A673 (cell line): ENCODE measurements at regions not wholly inside any gene's neighbourhood (a gene's known extent, or its start where the extent isn't known, plus 50 kb on each side); places are given as distances from the start of the nearest gene placed in this dataset.
"Not testable (repeated sequence)": the region's sequence is repeated elsewhere in the genome, so short reads cannot be mapped to it uniquely, and the experiment has no call there.

Source experiments
- BruUV-seq: library from RNA; stranded (reverse); fragments of 400-500 nt; replicated peaks from 2 replicates; lab custom pipeline; 2021; lab: Mats Ljungman, UMichigan
- CTCF ChIA-PET: fragments of 300-600 bp; sonication (Branson Sonifier 250); formaldehyde crosslinking; loops from one replicate; lab custom pipeline; 2022; ENCODE audit warnings: antibody characterized with exemption; lab: Charles Lee
- POLR2A ChIA-PET: fragments of 300-600 bp; sonication (Branson Sonifier 250); formaldehyde crosslinking; loops from one replicate; lab custom pipeline; 2022; ENCODE audit warnings: antibody characterized with exemption; ENCODE audit not compliant: low non-redundant PET; lab: Charles Lee
- DNase-seq: peaks from one replicate; pipeline ENCODE4 v3.0.0-alpha.2; 2015; ENCODE audit warnings: low spot score
- H3K27ac ChIP-seq: fragments of 200-600 bp; sonication (generic); 2 replicates; pipeline ENCODE4 v1.5.1; 2016; ENCODE audit warnings: mixed run types, low read depth, mild to moderate bottlenecking, mixed read lengths, antibody characterized with exemption, low read length; ENCODE audit not compliant: poor library complexity, severe bottlenecking
- H3K27me3 ChIP-seq: fragments of 200-600 bp; sonication (generic); replicated peaks from 2 replicates; pipeline ENCODE4 v1.6.1; 2017; ENCODE audit warnings: mixed run types, low read depth, mild to moderate bottlenecking, mixed read lengths, antibody characterized with exemption, low read length; ENCODE audit not compliant: insufficient read depth, poor library complexity
- H3K36me3 ChIP-seq: fragments of 200-600 bp; sonication (generic); 2 replicates; pipeline ENCODE4 v1.6.1; 2016; ENCODE audit warnings: mixed run types, mild to moderate bottlenecking, mixed read lengths, antibody characterized with exemption, low read length; ENCODE audit not compliant: insufficient read depth, poor library complexity, severe bottlenecking
- H3K4me1 ChIP-seq: fragments of 200-600 bp; sonication (generic); 2 replicates; pipeline ENCODE4 v1.6.1; 2017; ENCODE audit warnings: mixed run types, mild to moderate bottlenecking, mixed read lengths, antibody characterized with exemption, low read length; ENCODE audit not compliant: insufficient read depth, poor library complexity, severe bottlenecking
- H3K4me3 ChIP-seq: fragments of 200-600 bp; sonication (generic); 2 replicates; pipeline ENCODE4 v1.5.1; 2016; ENCODE audit warnings: low read depth, mixed run types, mild to moderate bottlenecking, mixed read lengths, low read length; ENCODE audit not compliant: poor library complexity, severe bottlenecking
- H3K9me3 ChIP-seq: fragments of 200-600 bp; sonication (generic); 2 replicates; pipeline ENCODE4 v1.6.1; 2016; ENCODE audit warnings: mixed run types, low read depth, mild to moderate bottlenecking, mixed read lengths, antibody characterized with exemption, low read length; ENCODE audit not compliant: poor library complexity, severe bottlenecking
- CTCF ChIP-seq: fragments of 300-800, 200-600 bp; sonication (generic); conservative IDR thresholded peaks from 2 replicates; pipeline ENCODE4 v1.5.1; 2017; ENCODE audit warnings: low read depth, mild to moderate bottlenecking, antibody characterized with exemption, low read length, moderate library complexity, mixed read lengths
- EZH2 ChIP-seq: fragments of 200-600 bp; sonication (generic); IDR thresholded peaks from 2 replicates; pipeline ENCODE4 v1.6.1; 2017; ENCODE audit warnings: borderline replicate concordance, low read depth, mild to moderate bottlenecking, mixed read lengths, antibody characterized with exemption, low read length; ENCODE audit not compliant: poor library complexity, severe bottlenecking
- intact Hi-C: fragments of 100-400 bp; cut with micrococcal nuclease; formaldehyde crosslinking; loops from one replicate; pipeline ENCODE4 v1.10.0; 2022; ENCODE audit not compliant: unreplicated experiment

GRCh38 chr4:167842487-167842886 is 249.8 kb upstream of the ANXA10 start:
- CTCF ChIA-PET: no interaction called here
- no peaks in the 10 kb centered on the region for H3K9me3 ChIP-seq
- no peaks in the 10 kb centered on the region for H3K4me1 ChIP-seq
- no peak overlapping the region for H3K4me3 ChIP-seq
- H3K27ac ChIP-seq: no peak overlapping the region
- TF ChIP-seq EZH2 (no peak), CTCF (no peak)
- intact Hi-C loops: no loop called here
- no peak for DNase-seq
- H3K27me3 ChIP-seq: peaks cover 36% of the 10 kb centered on the region
- POLR2A ChIA-PET: no interaction called here
- no peaks in the 10 kb centered on the region for H3K36me3 ChIP-seq
- no TSS peak for BruUV-seq

- no peak overlapping the region for H3K4me3 ChIP-seq
- no peaks in the 10 kb centered on the region for H3K9me3 ChIP-seq
- CTCF ChIA-PET: no interaction called here
- no peaks in the 10 kb centered on the region for H3K4me1 ChIP-seq
- no peak overlapping the region for H3K27ac ChIP-seq
- no peak for DNase-seq
- no peaks in the 10 kb centered on the region for H3K27me3 ChIP-seq
- TF ChIP-seq CTCF: no peak
- TF ChIP-seq EZH2: no peak
- H3K36me3 ChIP-seq: no peaks in the 10 kb centered on the region
- intact Hi-C loops: no loop called here
- BruUV-seq: no TSS peak
- POLR2A ChIA-PET: no interaction called here
Measured at GRCh38 chr4:167854881-167855280, 237.5 kb upstream of the ANXA10 start.

GRCh38 chr4:167858127-167858526 is 234.2 kb upstream of the ANXA10 start:
- H3K9me3 ChIP-seq, H3K4me1 ChIP-seq, BruUV-seq, H3K4me3 ChIP-seq, POLR2A ChIA-PET, H3K27ac ChIP-seq, DNase-seq, CTCF ChIA-PET, intact Hi-C loops, H3K27me3 ChIP-seq, H3K36me3 ChIP-seq: not testable (repeated sequence)

DNA sequence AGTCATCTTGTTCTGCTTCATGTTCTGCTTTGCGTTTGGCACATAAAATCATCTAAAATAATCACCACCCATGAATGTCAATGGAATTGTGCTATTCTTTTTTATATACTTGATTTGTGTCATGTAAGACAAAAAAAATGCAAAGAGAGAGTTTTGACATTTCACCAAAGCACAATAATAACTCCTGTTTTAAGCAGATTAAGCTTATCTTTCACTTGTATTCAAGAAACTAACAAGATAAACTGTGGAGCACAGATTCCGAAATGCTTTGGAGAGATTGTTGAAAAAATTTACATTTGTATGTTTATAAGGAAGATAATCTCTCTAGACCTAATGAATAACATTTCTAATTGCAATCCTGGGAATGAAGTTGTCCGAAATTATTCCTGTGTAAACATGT is 225.1 kb upstream of the ANXA10 start:
- ChIA-PET CTCF (no interaction called here), POLR2A (no interaction called here)
- no peak overlapping the region for H3K27ac ChIP-seq
- BruUV-seq: no TSS peak
- peaks cover 8% of the 10 kb centered on the region for H3K27me3 ChIP-seq
- no peaks in the 10 kb centered on the region for H3K36me3 ChIP-seq
- TF ChIP-seq EZH2 (no peak), CTCF (no peak)
- no peak overlapping the region for H3K4me3 ChIP-seq
- H3K4me1 ChIP-seq: no peaks in the 10 kb centered on the region
- no peak for DNase-seq
- intact Hi-C loops: no loop called here
- no peaks in the 10 kb centered on the region for H3K9me3 ChIP-seq
